ENCODE measurements at regions not wholly inside any gene's neighbourhood (a gene's known extent, or its start where the extent isn't known, plus 50 kb on each side); places are given as distances from the start of the nearest gene placed in this dataset.
A peak's percentile ranks its signal among the peaks of the same experiment; 100 is the strongest.

GRCh38 chr4:20395160-20395773 is 143.6 kb downstream of the SLIT2 start:
- DNase-seq (ENCODE audit: low spot score) (peak; percentile 21), FAIRE-seq (no peak)

GRCh38 chr4:20403290-20403689 is 151.6 kb downstream of the SLIT2 start:
- no peak for DNase-seq (ENCODE audit: low spot score)
- no peak for FAIRE-seq

GRCh38 chr4:20403846-20404245 is 152.1 kb downstream of the SLIT2 start:
- no peak for FAIRE-seq
- DNase-seq (ENCODE audit: low spot score), result no peak

GRCh38 chr4:20408611-20409010 is 156.9 kb downstream of the SLIT2 start:
- DNase-seq (ENCODE audit: low spot score), result no peak
- no peak for FAIRE-seq

- DNase-seq (ENCODE audit: low spot score), result no peak
- no peak for FAIRE-seq
Measured at GRCh38 chr4:20412072-20412471, 160.4 kb downstream of the SLIT2 start.

- FAIRE-seq, result no peak
- DNase-seq (ENCODE audit: low spot score), result no peak
Measured at GRCh38 chr4:20416800-20417199, 165.1 kb downstream of the SLIT2 start.

- DNase-seq (ENCODE audit: low spot score) (peak; percentile 9), FAIRE-seq (no peak)
Measured at GRCh38 chr4:20418861-20419451, 167.3 kb downstream of the SLIT2 start.

GRCh38 chr4:20420916-20421602 is 169.4 kb downstream of the SLIT2 start:
- FAIRE-seq (no peak), DNase-seq (ENCODE audit: low spot score) (no peak)

- no peak for DNase-seq (ENCODE audit: low spot score)
Measured at GRCh38 chr4:20421603-20421985, 169.9 kb downstream of the SLIT2 start.

GRCh38 chr4:20422398-20422797 is 170.7 kb downstream of the SLIT2 start:
- DNase-seq (ENCODE audit: low spot score) (peak; percentile 19), FAIRE-seq (no peak)

More at GRCh38 chr4:20421603-20421985, 169.9 kb downstream of the SLIT2 start:
- no peak for FAIRE-seq

- FAIRE-seq (no peak), DNase-seq (ENCODE audit: low spot score) (no peak)
Measured at GRCh38 chr4:20423420-20423819, 171.7 kb downstream of the SLIT2 start.

GRCh38 chr4:20426028-20426427 is 174.3 kb downstream of the SLIT2 start:
- FAIRE-seq, result no peak

GRCh38 chr4:20428436-20429160 is 176.9 kb downstream of the SLIT2 start:
- DNase-seq (ENCODE audit: low spot score) (peak; percentile 2), FAIRE-seq (no peak)

More at GRCh38 chr4:20426028-20426427, 174.3 kb downstream of the SLIT2 start:
- no peak for DNase-seq (ENCODE audit: low spot score)

GRCh38 chr4:20430259-20430941 is 178.7 kb downstream of the SLIT2 start:
- FAIRE-seq (no peak), DNase-seq (ENCODE audit: low spot score) (no peak)

GRCh38 chr4:20431543-20431951 is 179.8 kb downstream of the SLIT2 start:
- DNase-seq (ENCODE audit: low spot score), result no peak
- no peak for FAIRE-seq

GRCh38 chr4:20432088-20432487 is 180.4 kb downstream of the SLIT2 start:
- no peak for FAIRE-seq
- DNase-seq (ENCODE audit: low spot score), result no peak

GRCh38 chr4:20433097-20433705 is 181.5 kb downstream of the SLIT2 start:
- FAIRE-seq (no peak), DNase-seq (ENCODE audit: low spot score) (no peak)

- FAIRE-seq, result no peak
- DNase-seq (ENCODE audit: low spot score), result no peak
Measured at GRCh38 chr4:20440170-20440569, 188.5 kb downstream of the SLIT2 start.

GRCh38 chr4:20443015-20443805 is 191.5 kb downstream of the SLIT2 start:
- DNase-seq (ENCODE audit: low spot score), result no peak
- FAIRE-seq, result no peak

Data from urothelium cell line (cell line).